ENCODE measurements at regions not wholly inside any gene's neighbourhood (a gene's known extent, or its start where the extent isn't known, plus 50 kb on each side); places are given as distances from the start of the nearest gene placed in this dataset.

- DNase-seq (ENCODE audit: low read depth, low spot score) (no peak), FAIRE-seq (no peak)
- no peaks in the 10 kb centered on the region for H3K36me3 ChIP-seq (ENCODE audit: control insufficient read depth in 2 of 2, extremely low read depth in 1 of 2, insufficient read depth in 2 of 2, low read length in 2 of 2)
- H3K27me3 ChIP-seq (ENCODE audit: control insufficient read depth, extremely low read depth, insufficient read depth, low read length) = no peaks in the 10 kb centered on the region
- H3K4me3 ChIP-seq (ENCODE audit: control insufficient read depth in 2 of 3, extremely low read depth in 1 of 3, insufficient read depth in 2 of 3, low read depth in 1 of 3, low read length in 3 of 3) = no peak overlapping the region
- H3K4me1 ChIP-seq (ENCODE audit: control insufficient read depth, extremely low read depth, insufficient read depth, low read length) = no peaks in the 10 kb centered on the region
- H3K4me2 ChIP-seq (ENCODE audit: control insufficient read depth, extremely low read depth, insufficient read depth, low read depth, low read length) = no peak overlapping the region
- TF ChIP-seq, protein P1, sequence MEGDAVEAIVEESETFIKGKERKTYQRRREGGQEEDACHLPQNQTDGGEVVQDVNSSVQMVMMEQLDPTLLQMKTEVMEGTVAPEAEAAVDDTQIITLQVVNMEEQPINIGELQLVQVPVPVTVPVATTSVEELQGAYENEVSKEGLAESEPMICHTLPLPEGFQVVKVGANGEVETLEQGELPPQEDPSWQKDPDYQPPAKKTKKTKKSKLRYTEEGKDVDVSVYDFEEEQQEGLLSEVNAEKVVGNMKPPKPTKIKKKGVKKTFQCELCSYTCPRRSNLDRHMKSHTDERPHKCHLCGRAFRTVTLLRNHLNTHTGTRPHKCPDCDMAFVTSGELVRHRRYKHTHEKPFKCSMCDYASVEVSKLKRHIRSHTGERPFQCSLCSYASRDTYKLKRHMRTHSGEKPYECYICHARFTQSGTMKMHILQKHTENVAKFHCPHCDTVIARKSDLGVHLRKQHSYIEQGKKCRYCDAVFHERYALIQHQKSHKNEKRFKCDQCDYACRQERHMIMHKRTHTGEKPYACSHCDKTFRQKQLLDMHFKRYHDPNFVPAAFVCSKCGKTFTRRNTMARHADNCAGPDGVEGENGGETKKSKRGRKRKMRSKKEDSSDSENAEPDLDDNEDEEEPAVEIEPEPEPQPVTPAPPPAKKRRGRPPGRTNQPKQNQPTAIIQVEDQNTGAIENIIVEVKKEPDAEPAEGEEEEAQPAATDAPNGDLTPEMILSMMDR (optimal IDR thresholded peaks at IDR 0.05 in 1 of 3, IDR thresholded peaks at IDR 0.05 in 1 of 3, conservative IDR thresholded peaks at IDR 0.05 in 1 of 3; ENCODE audit: extremely low read depth in 1 of 3, insufficient read depth in 2 of 3, low read length in 3 of 3) = no peak
- TF ChIP-seq EZH2 (IDR thresholded peaks at IDR 0.05; ENCODE audit: low read length) = no peak
- H2AFZ ChIP-seq (ENCODE audit: control insufficient read depth, low read length) = no peak overlapping the region
- no peaks in the 10 kb centered on the region for H3K9me1 ChIP-seq (ENCODE audit: control insufficient read depth, extremely low read depth, insufficient read depth, low read length)
- H3K9ac ChIP-seq (ENCODE audit: control insufficient read depth, extremely low read depth, insufficient read depth, low read length) = no peak overlapping the region
- peaks cover 25% of the 10 kb centered on the region for H3K79me2 ChIP-seq (ENCODE audit: control insufficient read depth, insufficient read depth, low read length)
- H4K20me1 ChIP-seq (ENCODE audit: control insufficient read depth, extremely low read depth, insufficient read depth, low read length) = no peaks in the 10 kb centered on the region
- H3K27ac ChIP-seq (ENCODE audit: control insufficient read depth, insufficient read depth, low read length) = no peak overlapping the region
- dilution Hi-C loops (cut with MboI; ENCODE audit: extremely low pct_ligation_motif_present, low sequenced_read_pairs) = no loop called here
- H3K9me3 ChIP-seq (ENCODE audit: control insufficient read depth, low read depth, low read length) = no peaks in the 10 kb centered on the region
Observed at GRCh38 chr4:159498446-159499115, 395.7 kb downstream of the RAPGEF2 start.

DNA sequence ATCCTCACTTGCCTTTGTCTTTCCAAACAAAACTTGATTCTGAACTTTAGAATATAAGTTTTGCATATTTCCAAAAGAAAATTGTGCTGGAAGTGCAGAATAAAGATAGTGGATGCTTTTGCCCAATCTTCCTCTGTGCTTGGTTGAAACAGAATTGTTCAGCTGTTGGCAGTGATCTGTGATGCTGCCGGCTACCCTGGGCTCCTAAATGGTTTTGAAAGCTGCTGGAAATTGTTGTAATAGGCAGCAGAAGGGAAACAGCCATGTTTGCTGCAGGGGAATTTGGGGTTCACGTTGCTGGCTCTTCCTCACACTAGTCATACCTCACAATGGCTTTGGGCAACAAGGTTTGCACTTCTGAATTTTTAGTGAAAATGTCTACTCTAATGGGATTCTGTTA, 398.0 kb downstream of the RAPGEF2 start:
- Histone ChIP-seq H2AFZ (ENCODE audit: control insufficient read depth, low read length) (no peak overlapping the region), H3K9me1 (ENCODE audit: control insufficient read depth, extremely low read depth, insufficient read depth, low read length) (no peaks in the 10 kb centered on the region), H3K9me3 (ENCODE audit: control insufficient read depth, low read depth, low read length) (no peaks in the 10 kb centered on the region), H3K4me3 (ENCODE audit: control insufficient read depth in 2 of 3, extremely low read depth in 1 of 3, insufficient read depth in 2 of 3, low read depth in 1 of 3, low read length in 3 of 3) (no peak overlapping the region), H3K79me2 (ENCODE audit: control insufficient read depth, insufficient read depth, low read length) (peaks cover 23% of the 10 kb centered on the region), H3K27me3 (ENCODE audit: control insufficient read depth, extremely low read depth, insufficient read depth, low read length) (no peaks in the 10 kb centered on the region), H3K9ac (ENCODE audit: control insufficient read depth, extremely low read depth, insufficient read depth, low read length) (no peak overlapping the region), H3K4me1 (ENCODE audit: control insufficient read depth, extremely low read depth, insufficient read depth, low read length) (no peaks in the 10 kb centered on the region), H3K4me2 (ENCODE audit: control insufficient read depth, extremely low read depth, insufficient read depth, low read depth, low read length) (no peak overlapping the region), H3K36me3 (ENCODE audit: control insufficient read depth in 2 of 2, extremely low read depth in 1 of 2, insufficient read depth in 2 of 2, low read length in 2 of 2) (no peaks in the 10 kb centered on the region), H3K27ac (ENCODE audit: control insufficient read depth, insufficient read depth, low read length) (no peak overlapping the region), H4K20me1 (ENCODE audit: control insufficient read depth, extremely low read depth, insufficient read depth, low read length) (no peaks in the 10 kb centered on the region)
- DNase-seq (ENCODE audit: low read depth, low spot score) = no peak
- dilution Hi-C loops (cut with MboI; ENCODE audit: extremely low pct_ligation_motif_present, low sequenced_read_pairs) = no loop called here
- no peak for FAIRE-seq
- TF ChIP-seq, protein P1 (optimal IDR thresholded peaks at IDR 0.05 in 1 of 3, IDR thresholded peaks at IDR 0.05 in 1 of 3, conservative IDR thresholded peaks at IDR 0.05 in 1 of 3; ENCODE audit: extremely low read depth in 1 of 3, insufficient read depth in 2 of 3, low read length in 3 of 3) = no peak
- no peak for TF ChIP-seq EZH2 (IDR thresholded peaks at IDR 0.05; ENCODE audit: low read length)

Measured in keratinocyte (primary cell).